ENCODE measurements at regions not wholly inside any gene's neighbourhood (a gene's known extent, or its start where the extent isn't known, plus 50 kb on each side); places are given as distances from the start of the nearest gene placed in this dataset.

- TF ChIP-seq CTCF (IDR thresholded peaks at IDR 0.05) = no peak
- no peak for TF ChIP-seq ZFX (IDR thresholded peaks at IDR 0.05; ENCODE audit: borderline replicate concordance)
Measured at GRCh38 chr4:136442447-136442846, 1089.8 kb downstream of the PCDH18 start.
